CD4-positive, alpha-beta memory T cell (primary cell): ENCODE measurements at regions not wholly inside any gene's neighbourhood (a gene's known extent, or its start where the extent isn't known, plus 50 kb on each side); places are given as distances from the start of the nearest gene placed in this dataset.

Experiments used
- CTCF ChIA-PET: fragments of 350-600 bp; sonication (Branson Sonifier 250); formaldehyde crosslinking; loops from one replicate; lab custom pipeline; 2021; ENCODE audit warnings: inconsistent platforms; ENCODE audit not compliant: partially characterized antibody; lab: Charles Lee
- POLR2A ChIA-PET: fragments of 350-600 bp; sonication (Branson Sonifier 250); formaldehyde crosslinking; loops from one replicate; lab custom pipeline; 2021; ENCODE audit not compliant: partially characterized antibody; lab: Charles Lee
- DNase-seq, 5 donors: peaks; one replicate each; pipeline versions ENCODE4 v3.0.0 to v3.0.0-alpha.2; 2020 to 2022; ENCODE audit warnings: mixed read lengths in 1 of 5
- H3K27ac ChIP-seq: one replicate; pipeline ENCODE4 v1.7.0; 2013; ENCODE audit warnings: low read depth, low read length
- H3K27me3 ChIP-seq: 2 replicates; pipeline ENCODE4 v1.7.0; 2013; ENCODE audit warnings: mild to moderate bottlenecking, low read length, moderate library complexity; ENCODE audit not compliant: insufficient read depth
- H3K36me3 ChIP-seq: 2 replicates; pipeline ENCODE4 v1.7.0; 2013; ENCODE audit warnings: mild to moderate bottlenecking, low read length, moderate library complexity; ENCODE audit not compliant: insufficient read depth
- H3K4me1 ChIP-seq: 2 replicates; pipeline ENCODE4 v1.7.0; 2013; ENCODE audit warnings: mild to moderate bottlenecking, low read length, moderate library complexity; ENCODE audit not compliant: insufficient read depth
- H3K4me3 ChIP-seq, 2 donors: one replicate each; pipeline ENCODE4 v1.7.0; 2013; ENCODE audit warnings: low read length in 2 of 2, mild to moderate bottlenecking in 1 of 2
- H3K9me3 ChIP-seq, 2 donors: one replicate each; pipeline ENCODE4 v1.7.0; 2013; ENCODE audit warnings: low read length in 2 of 2, control low read depth in 1 of 2; ENCODE audit not compliant: control insufficient read depth in 1 of 2
- H3K27ac Mint-ChIP-seq, 7 donors: one replicate each; pipeline ENCODE4 v1.8.0; 2020 to 2021; ENCODE audit warnings: mixed read lengths in 7 of 7, mild to moderate bottlenecking in 6 of 7, inconsistent platforms in 3 of 7, moderate library complexity in 3 of 7
- H3K27me3 Mint-ChIP-seq, 2 donors: one replicate each; pipeline ENCODE4 v1.8.0; 2020 to 2021; ENCODE audit warnings: mixed read lengths in 2 of 2
- H3K36me3 Mint-ChIP-seq, 2 donors: one replicate each; pipeline ENCODE4 v1.8.0; 2020 to 2021; ENCODE audit warnings: mixed read lengths in 2 of 2, inconsistent platforms in 1 of 2, mild to moderate bottlenecking in 1 of 2
- H3K4me1 Mint-ChIP-seq, 4 donors: one replicate each; pipeline ENCODE4 v1.8.0; 2020 to 2021; ENCODE audit warnings: mixed read lengths in 4 of 4, mild to moderate bottlenecking in 1 of 4
- H3K4me3 Mint-ChIP-seq, 8 donors: one replicate each; pipeline ENCODE4 v1.8.0; 2020 to 2021; ENCODE audit warnings: mixed read lengths in 8 of 8, mild to moderate bottlenecking in 7 of 8, moderate library complexity in 6 of 8, inconsistent platforms in 3 of 8
- H3K9me3 Mint-ChIP-seq, 8 donors: one replicate each; pipeline ENCODE4 v1.8.0; 2020 to 2021; ENCODE audit warnings: mixed read lengths in 8 of 8, mild to moderate bottlenecking in 5 of 8, inconsistent platforms in 3 of 8, moderate library complexity in 1 of 8
- intact Hi-C: fragments of 100-400 bp; cut with micrococcal nuclease; formaldehyde crosslinking; loops from one replicate; pipeline ENCODE4 v1.15.1; 2023

DNA sequence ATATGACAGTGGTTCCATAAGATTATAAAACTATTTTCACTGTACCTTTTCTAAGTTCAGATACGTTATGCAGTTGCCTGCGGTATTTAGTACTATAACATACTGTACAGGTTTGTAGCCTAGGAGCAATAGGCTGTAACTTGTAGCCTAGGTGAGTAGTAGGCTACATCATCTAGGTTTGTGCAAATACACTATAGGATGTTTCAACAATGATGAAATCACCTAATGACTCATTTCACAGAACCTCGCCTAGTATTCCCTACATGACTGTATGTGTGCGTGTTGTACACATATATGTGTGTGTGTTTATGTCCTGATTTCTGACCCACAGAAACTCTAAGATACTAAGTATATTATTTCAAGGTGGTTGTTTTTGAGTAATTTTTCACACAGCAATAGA is 139.0 kb downstream of the HERPUD2 start:
- no peaks in the 10 kb centered on the region for H3K4me1 ChIP-seq
- POLR2A ChIA-PET = no interaction called here
- H3K9me3 ChIP-seq = no peaks in the 10 kb centered on the region
- no peak overlapping the region for H3K4me3 Mint-ChIP-seq
- H3K27me3 Mint-ChIP-seq = peaks cover 2 to 4% of the 10 kb centered on the region in 2 donors
- intact Hi-C loops = no loop called here
- peaks cover 0 to 5% (median 0%) of the 10 kb centered on the region in 4 donors for H3K4me1 Mint-ChIP-seq
- H3K9me3 Mint-ChIP-seq = no peaks in the 10 kb centered on the region
- no peak overlapping the region for H3K4me3 ChIP-seq
- no peak overlapping the region for H3K27ac ChIP-seq
- no peak for DNase-seq
- no peaks in the 10 kb centered on the region for H3K36me3 Mint-ChIP-seq
- CTCF ChIA-PET = interaction anchor here (0.8 kb wide), 1 partner anchor 18 kb away, joined by 3 read pairs; no protein-coding TSS in a partner anchor
- H3K27me3 ChIP-seq = no peaks in the 10 kb centered on the region
- H3K36me3 ChIP-seq = no peaks in the 10 kb centered on the region
- no peak overlapping the region for H3K27ac Mint-ChIP-seq

DNA sequence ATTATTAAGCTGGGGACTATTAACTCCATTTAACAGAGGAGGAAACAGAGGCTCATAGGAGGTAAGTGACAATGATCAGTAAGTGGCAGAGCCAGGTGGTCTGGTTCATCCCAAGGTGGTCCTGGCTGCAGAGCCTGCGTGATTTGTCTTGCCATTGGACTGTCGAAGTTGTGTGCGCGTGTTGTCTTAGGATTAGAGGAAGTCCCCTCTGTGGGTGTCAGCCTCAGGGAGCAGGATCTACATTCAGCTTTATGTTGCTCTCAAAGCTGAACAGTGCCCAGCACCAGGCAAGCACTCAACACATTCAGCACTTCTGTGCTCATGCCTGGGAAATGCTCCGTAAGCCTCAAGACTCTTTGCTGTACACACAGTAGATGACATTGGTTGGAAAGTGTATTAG is 139.5 kb downstream of the HERPUD2 start:
- no peaks in the 10 kb centered on the region for H3K36me3 Mint-ChIP-seq
- DNase-seq = no peak
- ChIA-PET CTCF (no interaction called here), POLR2A (no interaction called here)
- no peaks in the 10 kb centered on the region for H3K9me3 Mint-ChIP-seq
- no peak overlapping the region for H3K27ac ChIP-seq
- no peak overlapping the region for H3K27ac Mint-ChIP-seq
- H3K4me1 Mint-ChIP-seq = peaks cover 0 to 5% (median 0%) of the 10 kb centered on the region in 4 donors
- H3K9me3 ChIP-seq = no peaks in the 10 kb centered on the region
- H3K4me1 ChIP-seq = no peaks in the 10 kb centered on the region
- H3K4me3 Mint-ChIP-seq = no peak overlapping the region
- H3K36me3 ChIP-seq = no peaks in the 10 kb centered on the region
- intact Hi-C loops = no loop called here
- H3K27me3 Mint-ChIP-seq = peaks cover 0 to 2% of the 10 kb centered on the region in 2 donors
- H3K4me3 ChIP-seq = no peak overlapping the region
- no peaks in the 10 kb centered on the region for H3K27me3 ChIP-seq

DNA sequence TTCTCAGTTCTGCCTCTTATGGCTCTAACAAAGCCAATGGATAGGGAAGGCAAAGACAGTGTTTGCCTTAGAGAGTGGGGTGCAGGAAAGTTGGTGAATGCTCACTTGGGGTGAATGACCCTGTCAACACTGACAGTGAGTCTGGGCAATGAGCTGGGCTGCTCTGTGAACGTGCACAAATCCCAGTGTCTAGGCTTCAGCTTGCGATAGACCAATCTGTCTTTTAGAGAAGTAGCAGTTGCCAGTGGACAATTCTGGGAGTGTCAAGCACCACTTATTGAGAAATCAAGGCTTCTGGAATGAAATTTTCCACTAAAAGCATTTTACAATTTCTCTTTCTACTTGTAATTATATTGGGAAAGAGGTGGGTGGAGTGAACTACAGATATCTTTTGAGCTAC is 141.4 kb downstream of the HERPUD2 start:
- no peaks in the 10 kb centered on the region for H3K4me1 ChIP-seq
- no peaks in the 10 kb centered on the region for H3K36me3 Mint-ChIP-seq
- H3K9me3 ChIP-seq = no peaks in the 10 kb centered on the region
- H3K27me3 ChIP-seq = no peaks in the 10 kb centered on the region
- no peak overlapping the region for H3K27ac Mint-ChIP-seq
- ChIA-PET CTCF (interaction anchor here (0.7 kb wide), 1 partner anchor 9 kb away, joined by 3 read pairs; no protein-coding TSS in a partner anchor), POLR2A (no interaction called here)
- H3K27ac ChIP-seq = no peak overlapping the region
- H3K4me1 Mint-ChIP-seq = peaks cover 0 to 5% (median 0%) of the 10 kb centered on the region in 4 donors
- no peak overlapping the region for H3K4me3 ChIP-seq
- H3K4me3 Mint-ChIP-seq = no peak overlapping the region
- no peaks in the 10 kb centered on the region for H3K36me3 ChIP-seq
- H3K27me3 Mint-ChIP-seq = peaks cover 0 to 2% of the 10 kb centered on the region in 2 donors
- intact Hi-C loops = no loop called here
- H3K9me3 Mint-ChIP-seq = no peaks in the 10 kb centered on the region
- no peak for DNase-seq

DNA sequence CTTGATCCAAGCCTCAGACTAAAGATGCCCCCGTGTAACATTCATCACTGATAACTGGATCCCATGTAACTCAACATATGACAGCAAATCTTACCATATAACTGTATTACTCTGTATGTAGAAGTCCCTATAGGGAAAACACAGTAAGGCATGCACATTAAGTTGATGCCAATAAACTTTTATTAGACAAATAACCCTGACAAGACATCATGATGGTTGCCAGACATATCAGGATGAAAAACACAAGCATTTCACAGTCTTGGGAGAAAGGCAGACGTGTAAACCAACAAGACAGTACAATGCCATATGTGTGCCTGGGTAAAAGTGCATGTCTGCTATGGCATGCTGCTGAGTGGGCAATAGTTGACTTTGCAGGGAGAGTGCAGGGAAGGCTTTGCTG is 142.2 kb downstream of the HERPUD2 start:
- H3K4me1 ChIP-seq = no peaks in the 10 kb centered on the region
- intact Hi-C loops = no loop called here
- no peaks in the 10 kb centered on the region for H3K9me3 Mint-ChIP-seq
- no peaks in the 10 kb centered on the region for H3K36me3 Mint-ChIP-seq
- H3K9me3 ChIP-seq = no peaks in the 10 kb centered on the region
- POLR2A ChIA-PET = no interaction called here
- no peak overlapping the region for H3K27ac Mint-ChIP-seq
- peaks cover 0 to 3% (median 0%) of the 10 kb centered on the region in 4 donors for H3K4me1 Mint-ChIP-seq
- H3K27me3 ChIP-seq = no peaks in the 10 kb centered on the region
- CTCF ChIA-PET = no interaction called here
- no peaks in the 10 kb centered on the region for H3K36me3 ChIP-seq
- H3K27ac ChIP-seq = no peak overlapping the region
- no peak for DNase-seq
- H3K4me3 Mint-ChIP-seq = no peak overlapping the region
- peaks cover 2 to 4% of the 10 kb centered on the region in 2 donors for H3K27me3 Mint-ChIP-seq
- H3K4me3 ChIP-seq = no peak overlapping the region

DNA sequence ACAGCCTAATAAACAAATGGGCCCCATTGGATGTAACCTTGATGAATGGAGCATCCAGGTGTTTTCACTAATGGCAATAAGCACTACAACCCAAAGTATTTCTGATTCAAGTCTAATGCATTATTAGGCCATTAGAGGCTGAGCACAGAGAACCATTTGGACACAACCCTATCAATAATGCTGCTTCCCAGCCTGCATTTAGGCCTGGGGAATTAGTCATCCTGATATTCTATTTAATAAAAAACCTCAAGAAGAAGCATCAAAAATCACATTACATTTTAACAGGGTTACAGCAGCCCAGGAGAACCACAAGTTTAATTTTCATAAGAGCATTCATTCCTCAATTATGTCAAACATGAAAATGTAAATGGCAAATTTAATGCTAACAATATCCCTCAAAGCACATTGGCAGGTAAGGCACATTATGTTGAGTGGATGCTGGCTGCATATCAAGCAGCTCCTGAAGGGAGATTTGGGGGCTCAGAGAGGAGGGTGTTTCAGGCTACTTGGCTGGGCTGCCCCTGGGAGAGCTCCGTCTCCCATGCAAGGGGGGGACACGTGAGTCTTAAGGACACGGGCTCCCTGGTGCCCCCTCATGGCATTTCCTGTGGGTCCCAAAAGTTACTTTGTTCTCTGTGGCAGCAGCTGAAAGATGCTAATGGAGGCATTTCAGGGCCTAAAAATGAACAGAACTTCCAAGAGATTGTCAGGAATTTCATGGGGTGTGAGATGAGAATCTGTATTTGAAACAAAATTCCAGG is 143.4 kb downstream of the HERPUD2 start:
- ChIA-PET CTCF (interaction anchor here (1.5 kb wide), 1 partner anchor 14 kb away, joined by 4 read pairs; no protein-coding TSS in a partner anchor), POLR2A (no interaction called here)
- Histone ChIP-seq H3K9me3 (no peaks in the 10 kb centered on the region), H3K27me3 (no peaks in the 10 kb centered on the region), H3K4me1 (no peaks in the 10 kb centered on the region), H3K4me3 (no peak overlapping the region), H3K27ac (no peak overlapping the region), H3K36me3 (no peaks in the 10 kb centered on the region)
- H3K27ac Mint-ChIP-seq = no peak overlapping the region
- DNase-seq = no peak
- H3K4me1 Mint-ChIP-seq = no peaks in the 10 kb centered on the region
- no peaks in the 10 kb centered on the region for H3K36me3 Mint-ChIP-seq
- no peak overlapping the region for H3K4me3 Mint-ChIP-seq
- intact Hi-C loops = no loop called here
- no peaks in the 10 kb centered on the region for H3K9me3 Mint-ChIP-seq
- H3K27me3 Mint-ChIP-seq = peaks cover 4 to 5% of the 10 kb centered on the region in 2 donors

DNA sequence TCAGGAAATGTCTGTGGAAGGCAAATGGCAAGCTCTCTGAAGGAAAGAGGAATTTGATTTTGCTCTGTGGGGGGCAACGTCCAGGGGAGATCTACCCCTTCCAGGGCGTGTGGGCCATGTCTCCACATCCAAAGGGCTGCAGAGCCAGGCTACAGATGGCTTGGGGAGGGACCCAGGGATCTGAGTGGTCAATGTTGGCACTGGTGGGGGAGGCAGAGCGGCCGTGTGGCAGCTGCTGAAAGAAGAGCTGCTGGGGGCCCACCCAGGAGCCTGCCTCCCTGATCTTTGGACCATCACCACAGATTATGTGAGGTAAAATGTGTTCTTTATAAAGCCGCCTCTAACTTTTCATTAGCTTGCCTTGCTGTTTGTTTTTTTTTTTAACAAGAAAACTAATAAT is 144.1 kb downstream of the HERPUD2 start:
- H3K36me3 Mint-ChIP-seq = no peaks in the 10 kb centered on the region
- H3K9me3 ChIP-seq = no peaks in the 10 kb centered on the region
- H3K9me3 Mint-ChIP-seq = no peaks in the 10 kb centered on the region
- peaks cover 4 to 5% of the 10 kb centered on the region in 2 donors for H3K27me3 Mint-ChIP-seq
- no peak overlapping the region for H3K27ac Mint-ChIP-seq
- ChIA-PET POLR2A (no interaction called here), CTCF (interaction anchor here (1.5 kb wide), 1 partner anchor 13 kb away, joined by 4 read pairs; no protein-coding TSS in a partner anchor)
- no peaks in the 10 kb centered on the region for H3K4me1 Mint-ChIP-seq
- intact Hi-C loops = no loop called here
- no peaks in the 10 kb centered on the region for H3K36me3 ChIP-seq
- DNase-seq = no peak
- no peak overlapping the region for H3K4me3 ChIP-seq
- no peak overlapping the region for H3K4me3 Mint-ChIP-seq
- H3K4me1 ChIP-seq = no peaks in the 10 kb centered on the region
- no peaks in the 10 kb centered on the region for H3K27me3 ChIP-seq
- H3K27ac ChIP-seq = no peak overlapping the region

DNA sequence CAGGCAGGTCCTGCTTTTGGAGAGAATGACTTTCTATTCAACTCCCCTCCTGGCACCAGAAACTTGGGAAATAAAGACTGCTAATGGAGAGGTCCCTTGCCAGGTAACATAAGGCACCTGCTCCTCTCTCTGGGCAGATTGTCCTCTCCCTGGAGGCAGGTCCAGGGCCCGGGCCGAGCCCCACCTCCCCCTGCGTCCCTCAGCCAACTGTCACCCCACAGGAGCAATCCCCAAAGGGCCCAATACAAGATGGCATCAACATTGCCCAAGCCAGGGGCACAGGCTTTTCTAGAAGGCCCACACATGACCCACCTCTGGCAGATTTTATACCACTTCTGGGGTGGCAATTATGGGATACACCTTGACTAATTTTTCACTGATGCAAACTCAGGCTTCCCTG is 145.2 kb downstream of the HERPUD2 start:
- intact Hi-C loops = no loop called here
- Mint-ChIP-seq H3K27me3 (peaks cover 4 to 5% of the 10 kb centered on the region in 2 donors), H3K4me3 (no peak overlapping the region), H3K36me3 (no peaks in the 10 kb centered on the region), H3K9me3 (no peaks in the 10 kb centered on the region), H3K4me1 (peaks cover 0 to 6% (median under 1%) of the 10 kb centered on the region in 4 donors), H3K27ac (no peak overlapping the region)
- Histone ChIP-seq H3K27me3 (no peaks in the 10 kb centered on the region), H3K4me3 (no peak overlapping the region), H3K36me3 (no peaks in the 10 kb centered on the region), H3K9me3 (no peaks in the 10 kb centered on the region), H3K4me1 (no peaks in the 10 kb centered on the region), H3K27ac (no peak overlapping the region)
- POLR2A ChIA-PET = no interaction called here
- CTCF ChIA-PET = interaction anchor here (1.5 kb wide), 1 partner anchor 12 kb away, joined by 4 read pairs; no protein-coding TSS in a partner anchor
- no peak for DNase-seq
